ENCODE measurements at regions not wholly inside any gene's neighbourhood (a gene's known extent, or its start where the extent isn't known, plus 50 kb on each side); places are given as distances from the start of the nearest gene placed in this dataset.

GRCh38 chr4:81348778-81349094 is 123.0 kb downstream of the RASGEF1B start:
- TF ChIP-seq CTCF (IDR thresholded peaks at IDR 0.05) (no peak), POLR2A (IDR thresholded peaks at IDR 0.05) (no peak)
- H3K4me3 ChIP-seq (ENCODE audit: low read depth, poor library complexity, severe bottlenecking): no peak overlapping the region
- intact Hi-C loops (cut with DNase I; ENCODE audit: low total_unique reads): no loop called here
- WGBS, 2 donors: 46 to 63% methylated on average over 1 of the region's 1 CpG
- no peak for DNase-seq (ENCODE audit: low spot score in 2 of 2)

GRCh38 chr4:81348086-81348777 is 123.5 kb downstream of the RASGEF1B start:
- WGBS, 2 donors: 77 to 83% methylated on average over 3 of the region's 3 CpGs
- intact Hi-C loops (cut with DNase I; ENCODE audit: low total_unique reads): no loop called here
- DNase-seq (ENCODE audit: low spot score in 2 of 2): no peak
- H3K4me3 ChIP-seq (ENCODE audit: low read depth, poor library complexity, severe bottlenecking): no peak overlapping the region
- no peak for TF ChIP-seq CTCF (IDR thresholded peaks at IDR 0.05)
- no peak for TF ChIP-seq POLR2A (IDR thresholded peaks at IDR 0.05)

GRCh38 chr4:81346719-81347118 is 125.0 kb downstream of the RASGEF1B start:
- TF ChIP-seq POLR2A (IDR thresholded peaks at IDR 0.05) (no peak), CTCF (IDR thresholded peaks at IDR 0.05) (no peak)

GRCh38 chr4:81343536-81343935 is 128.2 kb downstream of the RASGEF1B start:
- 80 to 83% methylated on average over 3 of the region's 3 CpGs for WGBS, 2 donors
- no peak for TF ChIP-seq POLR2A (IDR thresholded peaks at IDR 0.05)
- TF ChIP-seq CTCF (IDR thresholded peaks at IDR 0.05): no peak
- no peak overlapping the region for H3K4me3 ChIP-seq (ENCODE audit: low read depth, poor library complexity, severe bottlenecking)
- DNase-seq (ENCODE audit: low spot score in 2 of 2): no peak
- intact Hi-C loops (cut with DNase I; ENCODE audit: low total_unique reads): no loop called here

More at GRCh38 chr4:81346719-81347118, 125.0 kb downstream of the RASGEF1B start:
- 90 to 100% methylated on average over 1 of the region's 1 CpG for WGBS, 2 donors
- no peak overlapping the region for H3K4me3 ChIP-seq (ENCODE audit: low read depth, poor library complexity, severe bottlenecking)
- no peak for DNase-seq (ENCODE audit: low spot score in 2 of 2)
- intact Hi-C loops (cut with DNase I; ENCODE audit: low total_unique reads): no loop called here

GRCh38 chr4:81343046-81343445 is 128.0 kb upstream of the PRKG2 start:
- 88 to 91% methylated on average over 1 of the region's 1 CpG for WGBS, 2 donors
- no peak for DNase-seq (ENCODE audit: low spot score in 2 of 2)
- intact Hi-C loops (cut with DNase I; ENCODE audit: low total_unique reads): no loop called here
- TF ChIP-seq CTCF (IDR thresholded peaks at IDR 0.05): no peak
- H3K4me3 ChIP-seq (ENCODE audit: low read depth, poor library complexity, severe bottlenecking): no peak overlapping the region

GRCh38 chr4:81337211-81337610 is 122.2 kb upstream of the PRKG2 start:
- WGBS, 2 donors: 16 to 56% methylated on average over 1 of the region's 1 CpG
- DNase-seq (ENCODE audit: low spot score in 2 of 2): no peak
- H3K4me3 ChIP-seq (ENCODE audit: low read depth, poor library complexity, severe bottlenecking): no peak overlapping the region
- TF ChIP-seq CTCF (IDR thresholded peaks at IDR 0.05) (no peak), POLR2A (IDR thresholded peaks at IDR 0.05) (no peak)
- intact Hi-C loops (cut with DNase I; ENCODE audit: low total_unique reads): no loop called here
